WI38 (cell line): ENCODE measurements at regions not wholly inside any gene's neighbourhood (a gene's known extent, or its start where the extent isn't known, plus 50 kb on each side); places are given as distances from the start of the nearest gene placed in this dataset.

Experiments
- H3K4me3 ChIP-seq: 2 replicates; pipeline ENCODE4 v1.5.1; 2011; ENCODE audit warnings: low read depth, mild to moderate bottlenecking, control low read depth, low read length
- CTCF ChIP-seq: IDR thresholded peaks from 2 replicates; pipeline ENCODE4 v1.5.1; 2012; ENCODE audit warnings: low read depth, mild to moderate bottlenecking, control low read depth, low read length

- TF ChIP-seq CTCF = no peak
- no peak overlapping the region for H3K4me3 ChIP-seq
Measured at GRCh38 chr2:12493031-12493513, 223.7 kb upstream of the TRIB2 start.

- H3K4me3 ChIP-seq = no peak overlapping the region
- TF ChIP-seq CTCF = no peak
Measured at GRCh38 chr2:12495247-12495868, 221.4 kb upstream of the TRIB2 start.

DNA sequence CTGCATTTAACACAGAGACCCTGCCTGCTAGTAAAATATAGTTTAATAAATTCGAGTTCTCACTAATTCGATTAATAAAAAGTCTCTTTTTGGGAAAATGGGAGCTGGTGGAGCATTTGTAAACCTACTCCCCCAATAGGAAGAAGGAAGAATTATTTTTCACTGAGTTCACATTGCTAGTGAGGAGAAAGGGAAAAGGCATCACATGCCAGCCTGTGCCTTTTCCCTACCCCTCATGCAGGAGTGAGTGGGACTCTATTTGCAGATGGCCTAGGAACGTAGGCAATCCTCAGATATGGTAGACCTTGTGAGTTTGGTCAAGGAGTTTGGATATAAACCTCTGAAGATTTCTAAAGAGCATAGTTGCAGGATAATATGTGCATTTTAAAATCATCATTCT lies 218.4 kb upstream of the TRIB2 start:
- H3K4me3 ChIP-seq = no peak overlapping the region
- no peak for TF ChIP-seq CTCF

- no peak for TF ChIP-seq CTCF
- no peak overlapping the region for H3K4me3 ChIP-seq
Measured at GRCh38 chr2:12498704-12499103, 218.0 kb upstream of the TRIB2 start.

DNA sequence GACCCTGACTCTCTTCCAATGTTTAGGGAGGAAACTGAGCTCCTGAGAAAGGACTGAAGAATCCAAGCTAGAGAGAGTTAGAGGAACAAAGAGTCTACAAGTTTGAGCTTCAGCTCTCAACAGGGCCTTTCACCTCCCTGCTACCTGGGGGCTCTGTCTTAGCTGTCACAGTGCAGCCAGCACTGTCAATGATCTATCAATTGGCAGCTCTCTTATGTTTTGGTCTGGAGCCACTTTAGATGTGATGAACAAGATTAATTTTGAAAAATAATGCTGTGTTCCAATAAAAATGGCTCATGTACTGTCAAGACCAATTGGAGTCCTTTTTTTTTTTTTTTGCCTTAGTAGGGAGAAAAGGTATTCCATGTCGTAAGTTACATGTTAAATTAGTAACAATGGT lies 215.8 kb upstream of the TRIB2 start:
- no peak overlapping the region for H3K4me3 ChIP-seq
- TF ChIP-seq CTCF = no peak

GRCh38 chr2:12501469-12502158 lies 215.1 kb upstream of the TRIB2 start:
- TF ChIP-seq CTCF = no peak
- no peak overlapping the region for H3K4me3 ChIP-seq

- no peak for TF ChIP-seq CTCF
- no peak overlapping the region for H3K4me3 ChIP-seq
Measured at GRCh38 chr2:12502759-12503158, 214.0 kb upstream of the TRIB2 start.
